GM18507 (cell line): ENCODE measurements at regions not wholly inside any gene's neighbourhood (a gene's known extent, or its start where the extent isn't known, plus 50 kb on each side); places are given as distances from the start of the nearest gene placed in this dataset.

ENCODE experiments used
- DNase-seq: peaks from one replicate; pipeline ENCODE4 v3.0.0; 2011; ENCODE audit warnings: low read depth; ENCODE audit not compliant: insufficient read length; ENCODE audit errors: extremely low spot score
- FAIRE-seq: peaks from 2 replicates; lab custom pipeline; 2011; peaks lifted over from hg19 to GRCh38; lab: Jason Lieb, UNC

DNA sequence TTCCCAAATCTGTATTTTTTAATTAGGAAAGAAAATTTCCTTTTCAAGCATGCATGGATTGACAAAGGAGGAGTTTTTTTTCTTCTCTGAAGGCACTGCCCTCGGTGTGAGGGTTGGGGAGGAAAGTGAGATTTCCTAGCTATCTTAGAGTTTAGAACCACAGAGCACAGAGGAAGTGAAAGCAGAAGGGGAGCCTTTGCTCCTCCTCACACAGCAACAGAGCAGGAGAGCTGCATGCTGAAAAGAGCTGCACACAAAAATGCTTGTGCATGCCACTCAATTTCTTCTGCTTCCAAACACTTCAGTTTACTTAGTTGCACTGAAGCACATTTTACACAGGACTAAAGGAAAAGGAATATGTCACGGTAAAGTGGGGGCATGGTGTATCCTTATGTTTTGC is 308.1 kb downstream of the GPATCH2 start:
- DNase-seq (peak; percentile 14), FAIRE-seq (peak; percentile 84)

GRCh38 chr1:217315346-217315745 is 315.5 kb downstream of the GPATCH2 start:
- FAIRE-seq (no peak), DNase-seq (no peak)

DNA sequence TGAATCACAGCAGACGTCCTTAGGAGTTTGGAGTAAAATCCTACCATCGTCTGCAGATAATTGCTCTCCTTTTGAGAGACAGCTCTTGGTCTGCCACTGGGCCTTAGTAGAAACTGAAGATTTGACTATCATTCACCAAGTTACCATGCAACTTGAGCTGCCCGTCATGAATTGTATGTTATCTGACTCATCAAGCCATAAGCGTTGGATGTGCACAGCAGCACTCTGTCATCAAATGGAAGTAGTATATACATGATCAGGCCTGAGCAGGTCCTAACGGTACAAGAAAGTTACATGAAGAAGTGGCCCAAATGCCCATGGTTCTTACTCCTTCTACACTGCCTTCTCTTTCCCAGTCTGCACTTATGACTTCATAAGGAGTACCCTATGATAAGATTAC is 317.8 kb downstream of the GPATCH2 start:
- DNase-seq = no peak
- no peak for FAIRE-seq

- DNase-seq (no peak), FAIRE-seq (no peak)
Measured at GRCh38 chr1:217311766-217312165, 319.1 kb downstream of the GPATCH2 start.

DNA sequence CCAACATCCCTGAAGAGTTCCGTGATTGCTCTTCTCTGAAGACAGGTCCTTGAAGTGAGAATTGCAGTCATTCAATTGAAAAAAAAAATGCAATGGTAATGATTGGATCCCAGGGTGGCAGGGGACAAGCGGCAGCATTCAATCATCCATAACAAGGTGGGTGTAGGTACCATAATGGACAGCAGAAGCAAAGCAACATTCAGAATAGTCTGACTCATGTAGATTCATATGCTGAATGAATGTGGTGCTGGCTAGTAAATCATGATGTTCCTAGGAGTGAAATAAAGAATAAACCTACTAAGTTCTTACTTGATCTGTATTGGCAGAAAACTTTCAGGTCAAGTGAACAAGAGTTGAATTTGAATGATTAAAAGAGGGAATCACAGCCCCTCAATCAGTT is 319.6 kb downstream of the GPATCH2 start:
- DNase-seq = no peak
- FAIRE-seq = no peak

- no peak for FAIRE-seq
- no peak for DNase-seq
Measured at GRCh38 chr1:217281332-217281731, 349.6 kb downstream of the GPATCH2 start.

DNA sequence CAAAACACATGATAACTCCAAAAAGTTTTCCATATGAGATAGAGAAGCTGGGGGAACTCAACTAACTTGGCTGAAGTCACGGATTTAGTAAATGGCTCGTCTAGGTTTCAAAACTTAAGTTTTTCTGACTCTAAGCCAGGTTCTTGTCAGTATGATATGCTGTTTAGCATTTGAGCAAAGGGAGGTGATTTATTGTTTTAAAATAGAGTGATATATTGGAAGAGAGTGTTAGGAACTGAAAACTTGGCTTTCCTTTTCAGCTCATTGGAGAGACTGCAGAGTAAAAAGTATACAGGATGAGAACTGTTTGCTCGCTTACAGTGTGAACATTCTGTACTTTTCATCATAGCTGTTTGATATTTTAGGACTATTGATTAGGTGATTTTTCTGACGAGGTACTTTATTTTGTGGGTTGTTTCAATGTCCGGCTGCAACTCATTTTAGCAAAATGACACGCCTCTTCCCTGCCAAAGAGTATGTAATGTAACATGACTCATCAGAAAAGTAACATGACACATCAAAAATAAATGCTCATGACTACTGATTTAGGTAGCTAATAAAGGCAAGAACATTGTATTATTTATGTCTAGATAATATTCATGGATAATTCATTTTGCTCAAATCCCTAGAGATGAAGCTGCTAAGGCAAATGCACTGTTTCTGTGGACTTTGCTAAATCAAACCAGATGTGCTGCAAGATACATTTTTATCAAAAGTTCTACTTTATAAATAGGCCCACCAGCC is 355.1 kb downstream of the GPATCH2 start:
- DNase-seq (no peak), FAIRE-seq (no peak)

DNA sequence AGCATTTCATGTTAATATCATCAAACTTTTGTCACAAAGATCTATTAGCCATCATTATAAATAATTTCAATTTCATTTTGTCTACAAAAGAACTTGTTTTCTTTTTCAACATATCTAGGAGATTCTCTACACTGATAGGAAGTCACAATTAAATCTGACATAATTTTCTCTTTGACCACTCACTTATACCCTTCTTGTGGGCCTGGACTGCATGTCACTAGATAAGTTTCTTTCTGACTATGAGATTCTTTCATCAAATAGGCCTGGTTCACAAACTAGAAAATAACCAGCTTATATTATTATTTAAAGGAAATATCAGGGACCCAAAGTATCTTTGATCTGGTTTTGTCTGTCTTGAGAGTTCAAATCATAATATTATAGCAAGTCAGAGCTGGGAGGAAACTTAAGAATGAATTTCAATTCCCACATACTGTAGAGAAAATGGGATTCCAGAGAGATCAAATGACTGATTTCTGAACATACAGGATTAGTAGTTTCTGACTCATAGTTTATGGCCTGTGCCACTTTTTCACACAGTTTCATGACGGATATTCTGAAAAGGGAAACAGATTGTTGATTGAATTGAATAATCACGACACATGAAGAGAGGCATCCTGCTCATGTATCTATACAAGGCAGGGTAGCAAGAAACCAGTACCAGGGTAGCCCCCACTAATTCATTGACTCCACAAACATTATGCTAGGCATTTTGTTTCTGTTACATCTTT is 355.8 kb downstream of the GPATCH2 start:
- DNase-seq (no peak), FAIRE-seq (no peak)

- FAIRE-seq (no peak), DNase-seq (no peak)
Measured at GRCh38 chr1:217274416-217274815, 356.5 kb downstream of the GPATCH2 start.

GRCh38 chr1:217273866-217274265 is 357.0 kb downstream of the GPATCH2 start:
- FAIRE-seq (no peak), DNase-seq (no peak)

DNA sequence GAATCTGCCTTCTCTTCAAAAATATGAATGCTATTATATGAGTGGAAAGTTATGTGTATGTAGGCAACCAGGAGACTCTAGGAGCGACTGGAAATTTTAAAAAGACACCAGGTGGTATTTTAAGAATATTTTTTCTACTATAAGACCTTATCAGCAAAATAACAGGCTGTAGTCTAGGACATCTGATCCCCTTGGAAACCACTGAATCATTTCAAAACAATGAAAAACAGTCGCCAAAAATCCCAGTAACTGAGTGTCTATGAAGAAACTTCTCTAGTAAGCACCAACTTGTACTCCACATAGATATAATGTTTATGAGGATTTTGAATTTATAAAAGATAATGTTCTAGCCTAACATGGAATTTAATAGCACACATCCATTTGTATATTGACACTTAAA is 358.5 kb downstream of the GPATCH2 start:
- FAIRE-seq (no peak), DNase-seq (no peak)

DNA sequence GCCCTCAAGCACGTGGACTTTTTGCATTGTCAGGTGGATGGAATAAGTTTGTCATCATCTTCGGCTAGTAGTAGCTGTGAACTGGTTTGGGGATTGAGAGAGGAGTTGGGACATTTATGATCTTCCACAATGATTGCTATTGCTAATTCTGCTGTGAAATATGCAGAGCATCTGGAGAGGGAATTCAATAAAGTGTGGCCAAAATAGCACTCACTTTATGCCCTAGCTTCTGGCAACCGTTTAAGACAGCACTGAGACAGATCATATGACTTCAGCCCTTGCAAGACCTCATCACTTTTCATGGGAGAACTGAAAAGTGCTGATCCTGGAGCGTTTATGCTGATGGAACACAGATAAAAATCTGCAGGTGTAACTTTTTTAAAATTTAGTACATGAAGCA is 360.8 kb downstream of the GPATCH2 start:
- DNase-seq (no peak), FAIRE-seq (no peak)

DNA sequence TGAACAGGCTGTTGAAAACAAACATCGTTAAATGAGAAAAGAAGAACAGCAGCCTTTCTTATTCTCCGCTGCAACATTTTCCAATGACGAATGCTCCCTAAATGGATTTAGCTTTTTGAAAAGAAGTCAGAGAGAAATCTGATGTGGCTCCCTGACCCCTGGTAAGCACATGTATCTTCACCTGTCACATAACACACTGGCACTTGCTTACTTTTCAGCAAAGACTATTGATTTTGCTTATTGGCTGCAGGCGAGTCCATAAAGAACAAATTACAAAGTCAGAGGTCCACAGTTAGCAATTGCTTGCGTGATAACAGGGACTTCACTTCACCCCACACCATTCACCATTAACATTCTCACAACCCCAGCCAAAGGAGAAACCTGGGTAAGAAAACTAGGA is 362.8 kb downstream of the GPATCH2 start:
- FAIRE-seq (no peak), DNase-seq (no peak)

DNA sequence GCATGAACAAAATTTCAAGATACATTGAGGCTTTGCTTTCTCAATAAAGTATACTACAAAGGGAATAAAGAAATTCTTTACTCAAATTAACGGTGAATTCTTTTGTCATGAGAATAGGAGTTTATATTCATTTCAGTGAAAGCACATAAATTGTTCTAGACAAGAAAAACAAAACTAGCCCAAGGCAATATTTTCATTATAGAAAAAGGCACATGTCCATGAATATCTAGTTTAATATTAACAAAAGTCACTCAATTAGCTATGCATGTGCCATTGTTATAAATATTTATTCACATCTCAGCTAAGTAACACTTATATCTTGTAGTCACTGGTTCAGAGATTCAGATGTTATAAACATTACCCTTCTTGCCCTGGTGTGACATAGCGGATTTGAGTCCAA is 369.3 kb downstream of the GPATCH2 start:
- no peak for FAIRE-seq
- no peak for DNase-seq

GRCh38 chr1:217260676-217261075 is 370.2 kb downstream of the GPATCH2 start:
- FAIRE-seq = no peak
- DNase-seq = no peak

GRCh38 chr1:217253985-217254384 is 376.9 kb downstream of the GPATCH2 start:
- DNase-seq = no peak
- no peak for FAIRE-seq

DNA sequence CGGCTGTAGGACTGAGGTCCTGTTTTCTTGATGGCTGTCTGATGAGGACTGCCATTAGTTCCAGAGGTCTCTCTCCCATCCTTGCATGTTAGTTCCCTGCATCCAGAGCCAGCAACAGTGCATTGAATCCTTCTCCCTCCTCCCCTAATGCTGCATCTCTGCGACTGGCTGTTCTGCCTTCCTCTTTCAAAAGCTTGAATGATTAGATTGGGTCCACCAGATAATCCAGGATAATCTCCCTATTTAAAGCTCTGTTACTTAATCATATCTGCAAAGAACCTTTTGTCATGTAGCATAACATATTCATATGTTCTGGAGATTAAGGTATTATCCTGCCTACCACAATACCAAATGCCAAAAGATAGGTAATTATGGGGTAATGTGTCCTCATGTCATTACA is 377.5 kb downstream of the GPATCH2 start:
- FAIRE-seq (no peak), DNase-seq (no peak)

- no peak for FAIRE-seq
- DNase-seq = no peak
Measured at GRCh38 chr1:217251121-217251520, 379.8 kb downstream of the GPATCH2 start.

DNA sequence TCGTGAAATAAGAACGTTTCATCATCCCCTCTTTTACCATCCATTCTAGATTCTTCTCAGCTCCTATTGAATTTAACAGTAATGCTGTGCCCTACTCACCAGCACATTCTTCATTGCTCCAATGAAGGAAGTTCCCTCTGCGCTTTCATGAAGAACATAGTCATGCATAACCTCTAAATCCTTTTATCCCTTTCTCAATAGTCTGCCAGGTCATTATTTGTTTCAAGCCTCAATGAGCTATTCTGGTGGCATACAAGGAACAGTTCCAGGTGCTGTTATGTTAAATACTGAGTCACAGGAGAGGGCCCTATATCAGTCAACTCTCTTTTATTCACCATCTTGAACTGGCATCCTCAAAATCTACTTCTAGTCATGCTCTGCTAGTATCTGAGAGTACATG is 381.0 kb downstream of the GPATCH2 start:
- DNase-seq = no peak
- no peak for FAIRE-seq

DNA sequence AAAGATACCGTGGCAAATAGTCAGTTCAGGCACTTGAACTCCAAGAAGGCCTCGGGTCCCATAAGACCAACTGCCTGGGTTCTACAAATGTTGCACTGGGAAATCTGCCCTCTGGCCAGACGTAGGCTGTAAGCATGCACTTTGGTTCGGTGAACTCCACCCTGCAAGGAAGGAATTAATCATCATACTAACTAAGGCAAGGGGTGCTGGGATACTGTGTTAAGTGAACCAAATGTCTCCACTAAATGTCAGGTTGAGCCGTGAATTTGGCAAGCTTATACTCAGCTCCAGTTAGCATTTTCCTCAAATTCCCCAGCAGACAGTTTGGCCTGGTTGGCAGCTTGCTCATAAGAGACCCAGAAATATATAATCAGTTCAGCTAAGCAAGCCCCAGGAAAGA is 385.9 kb downstream of the GPATCH2 start:
- FAIRE-seq (no peak), DNase-seq (no peak)

GRCh38 chr1:217240656-217241055 is 390.2 kb downstream of the GPATCH2 start:
- DNase-seq (no peak), FAIRE-seq (no peak)
